ENCODE measurements at regions not wholly inside any gene's neighbourhood (a gene's known extent, or its start where the extent isn't known, plus 50 kb on each side); places are given as distances from the start of the nearest gene placed in this dataset.
"Not testable (repeated sequence)": the region's sequence is repeated elsewhere in the genome, so short reads cannot be mapped to it uniquely, and the experiment has no call there.

GRCh38 chr3:30305021-30305420, 301.4 kb upstream of the TGFBR2 start:
- DNase-seq: no peak

DNA sequence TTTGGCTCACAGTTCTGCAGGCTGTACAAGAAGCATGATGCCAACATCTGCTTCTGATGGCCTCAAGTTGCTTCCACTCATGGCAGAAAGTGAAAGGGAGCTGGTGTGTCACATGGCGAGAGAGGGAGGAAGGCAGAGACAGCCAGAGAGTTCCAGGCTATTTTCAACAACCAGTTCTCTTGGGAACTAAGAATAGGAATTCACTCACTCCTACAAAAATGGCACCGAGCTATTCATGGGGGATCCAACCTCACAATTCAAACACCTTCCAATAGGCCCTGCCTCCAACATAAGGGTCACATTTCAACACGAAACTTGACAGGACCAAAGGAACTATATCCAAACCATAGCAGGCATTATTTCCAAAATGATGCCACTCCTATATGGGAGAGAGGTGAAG, 299.5 kb upstream of the TGFBR2 start:
- DNase-seq: no peak

- no peak for DNase-seq
Measured at GRCh38 chr3:30307372-30307950, 298.9 kb upstream of the TGFBR2 start.

GRCh38 chr3:30308131-30308530, 298.3 kb upstream of the TGFBR2 start:
- no peak for DNase-seq

DNA sequence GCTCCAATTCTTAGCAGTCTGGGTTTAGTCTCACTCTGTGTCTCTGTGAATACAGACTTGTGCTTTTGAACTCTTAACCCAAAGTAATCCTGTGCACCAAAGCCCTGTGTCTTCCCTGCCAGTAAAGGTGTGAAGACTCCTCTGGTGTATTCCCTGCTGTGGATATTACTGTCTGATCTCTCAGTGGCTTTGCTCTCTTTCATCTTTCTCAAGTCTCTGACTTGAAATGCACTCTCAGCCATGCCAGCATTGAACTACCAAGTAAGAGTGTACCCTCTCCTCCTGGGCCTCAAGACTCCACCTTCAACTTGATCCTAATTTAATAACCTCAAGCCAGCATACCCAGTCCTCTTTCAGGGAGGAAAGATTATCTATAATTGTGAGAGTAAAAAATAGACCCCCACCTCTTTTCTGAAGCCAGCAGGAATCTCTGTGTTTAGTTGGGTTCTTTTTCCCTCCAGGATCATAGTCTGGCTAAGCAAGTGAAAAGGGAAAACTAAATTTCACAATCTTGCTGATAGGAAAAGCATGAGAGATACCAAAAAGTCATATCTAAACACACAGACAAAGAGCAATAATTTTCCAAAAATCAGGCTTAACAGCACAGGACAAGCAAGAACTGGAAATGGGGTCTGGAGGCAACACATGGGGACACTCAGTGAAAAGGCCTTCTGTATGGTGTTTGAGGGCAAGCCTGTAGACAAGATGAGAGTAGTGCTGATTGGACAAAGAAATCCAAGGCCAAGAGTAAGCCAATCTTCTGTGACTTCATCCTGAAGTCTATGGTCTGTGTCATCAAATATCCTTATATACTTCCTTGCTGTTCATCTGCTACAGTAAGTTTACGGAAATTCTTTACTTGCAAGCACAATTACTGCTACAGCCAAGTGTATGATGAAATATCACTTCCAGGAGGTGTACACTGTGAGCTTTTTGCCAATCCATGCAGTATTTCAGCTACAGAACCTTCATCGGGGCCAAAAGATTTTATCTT, 296.1 kb upstream of the TGFBR2 start:
- no peak for DNase-seq

DNA sequence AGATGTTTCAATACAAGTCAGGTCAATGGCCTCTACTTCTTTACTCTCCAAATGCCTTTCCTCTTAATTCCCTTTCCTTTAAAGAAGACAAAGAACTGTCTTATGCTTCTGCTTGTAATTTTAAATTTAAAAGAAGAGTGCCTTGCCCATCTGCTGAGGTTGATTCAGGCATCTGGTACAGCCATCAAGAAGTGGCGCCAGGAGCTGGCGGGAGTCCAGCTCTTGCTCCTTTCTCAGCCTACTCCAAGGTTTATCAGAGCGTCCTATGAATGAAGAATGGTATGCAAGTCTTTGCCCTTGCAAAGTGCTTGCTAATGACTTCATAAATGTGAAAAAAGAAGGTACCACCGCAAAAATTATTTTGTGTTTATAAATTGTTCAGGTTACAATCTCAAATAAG, 294.6 kb upstream of the TGFBR2 start:
- no peak for DNase-seq

DNA sequence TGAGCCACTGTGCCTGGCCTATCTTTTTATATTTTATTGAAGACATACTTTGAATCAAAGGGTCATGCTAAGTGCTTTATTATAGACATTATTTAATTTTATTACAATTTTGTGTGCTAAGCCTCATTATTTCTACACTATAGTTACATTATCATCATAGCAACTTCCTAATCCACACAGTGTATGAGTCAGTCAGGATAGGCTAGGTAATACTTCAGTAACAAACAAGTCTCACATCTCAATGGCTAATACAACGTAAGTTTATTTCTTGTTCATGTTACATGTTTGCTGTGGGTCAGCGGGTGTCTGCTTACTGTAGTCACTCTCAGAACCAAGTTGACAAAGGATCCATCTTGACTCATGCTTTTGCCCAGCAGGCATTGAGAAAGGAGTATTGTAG, 292.6 kb upstream of the TGFBR2 start:
- no peak for DNase-seq

GRCh38 chr3:30314757-30315325, 291.6 kb upstream of the TGFBR2 start:
- no peak for DNase-seq

DNA sequence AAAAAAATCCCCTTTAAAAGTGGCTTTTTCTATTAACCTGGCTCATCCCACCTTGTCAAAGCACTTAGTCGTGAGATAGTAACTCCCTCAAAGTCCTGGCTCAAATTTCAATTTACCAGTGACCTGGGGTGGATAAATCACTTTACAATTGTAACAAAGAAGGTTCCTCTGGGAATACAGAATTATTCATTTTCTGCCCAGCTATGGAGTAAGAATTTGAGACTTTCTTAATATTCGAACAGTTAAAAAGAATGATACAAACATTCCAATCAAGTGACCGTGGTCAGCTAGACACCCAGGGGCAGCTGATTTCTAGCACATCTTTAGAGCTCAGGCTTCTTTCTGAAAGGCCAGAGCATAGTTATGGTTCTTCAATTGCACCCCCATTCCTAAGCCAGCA, 291.0 kb upstream of the TGFBR2 start:
- DNase-seq: no peak

DNA sequence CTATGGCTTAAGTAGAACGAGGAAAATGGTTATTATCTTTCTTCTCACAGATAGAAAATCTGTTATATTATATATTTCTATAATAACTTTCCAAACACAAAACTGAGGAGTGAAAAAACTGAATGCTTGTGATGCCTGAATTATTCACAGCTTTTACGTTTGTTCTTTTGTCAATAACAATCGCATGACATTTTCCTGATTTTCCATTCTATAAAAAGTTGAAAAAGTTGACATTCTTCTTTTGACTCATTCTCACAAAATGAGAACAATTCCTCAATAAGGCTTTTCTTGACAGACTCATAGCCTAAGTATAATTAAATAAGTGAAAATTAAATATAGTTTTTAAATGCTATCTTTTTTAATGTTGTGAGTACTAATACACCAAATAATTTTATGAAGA, 288.8 kb upstream of the TGFBR2 start:
- no peak for DNase-seq

- no peak for DNase-seq
Measured at GRCh38 chr3:30318110-30318509, 288.3 kb upstream of the TGFBR2 start.

- peak; percentile 44 for DNase-seq
Measured at GRCh38 chr3:30319713-30320112, 286.7 kb upstream of the TGFBR2 start.

- no peak for DNase-seq
Measured at GRCh38 chr3:30320392-30320791, 286.0 kb upstream of the TGFBR2 start.

GRCh38 chr3:30321065-30321464, 285.3 kb upstream of the TGFBR2 start:
- no peak for DNase-seq

DNA sequence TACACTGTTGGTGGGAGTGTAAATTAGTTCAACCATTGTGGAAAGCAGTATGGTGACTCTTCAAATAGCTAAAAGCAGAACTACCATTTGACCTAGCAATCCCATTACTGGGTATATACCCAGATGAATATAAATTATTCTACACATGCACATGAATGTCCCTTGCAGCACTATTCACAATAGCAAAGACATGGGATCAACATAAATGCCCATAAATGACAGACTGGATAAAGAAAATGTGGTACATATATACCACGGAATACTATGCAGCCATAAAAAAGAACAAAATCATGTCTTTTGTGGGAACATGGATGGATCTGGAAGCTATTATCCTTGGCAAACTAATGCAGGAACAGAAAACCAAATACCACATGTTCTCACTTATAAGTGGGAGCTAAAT, 282.8 kb upstream of the TGFBR2 start:
- not testable (repeated sequence) for DNase-seq

DNA sequence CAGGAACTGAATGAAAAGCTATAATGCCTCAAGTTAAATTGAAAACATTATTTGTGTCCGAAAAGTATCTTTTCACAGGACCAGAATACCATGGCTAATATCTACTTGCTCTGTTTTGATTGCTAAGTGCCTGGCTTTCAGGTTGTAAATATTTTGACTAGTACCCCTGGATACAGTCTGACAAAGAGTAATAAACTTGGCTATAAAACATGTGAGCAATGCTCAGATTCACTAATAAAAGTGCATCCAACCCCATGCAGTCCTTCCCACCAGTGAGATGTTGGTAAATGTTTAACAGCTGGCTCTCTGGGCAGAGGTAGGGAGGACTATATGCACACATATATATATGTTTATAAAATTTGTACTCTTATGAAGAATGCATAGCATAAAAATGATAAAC, 281.8 kb upstream of the TGFBR2 start:
- no peak for DNase-seq

- DNase-seq: not testable (repeated sequence)
Measured at GRCh38 chr3:30327976-30328375, 278.4 kb upstream of the TGFBR2 start.

GRCh38 chr3:30328935-30329334, 277.5 kb upstream of the TGFBR2 start:
- not testable (repeated sequence) for DNase-seq

DNA sequence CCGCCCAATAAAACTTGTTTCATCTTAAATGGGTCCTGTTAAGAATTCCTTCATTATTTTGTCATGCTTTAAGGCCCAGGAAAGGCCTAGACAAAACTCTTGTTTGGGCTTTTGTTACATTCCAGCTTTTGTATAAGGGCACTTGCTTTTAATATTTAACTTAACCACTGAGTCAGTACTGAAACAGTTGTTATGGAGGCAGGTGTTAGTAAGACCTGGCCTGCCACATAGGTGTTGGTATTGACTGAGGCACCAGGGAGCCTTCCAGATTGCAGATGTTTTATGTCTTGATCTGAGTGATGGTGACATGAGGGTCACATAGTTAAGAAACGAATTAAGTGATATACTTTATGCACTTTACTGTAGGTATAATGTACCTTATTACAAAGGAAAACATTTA, 274.9 kb upstream of the TGFBR2 start:
- no peak for DNase-seq

- DNase-seq: no peak
Measured at GRCh38 chr3:30332196-30333021, 274.0 kb upstream of the TGFBR2 start.

GRCh38 chr3:30333143-30333542, 273.3 kb upstream of the TGFBR2 start:
- DNase-seq: no peak

- no peak for DNase-seq
Measured at GRCh38 chr3:30333903-30334302, 272.5 kb upstream of the TGFBR2 start.

DNA sequence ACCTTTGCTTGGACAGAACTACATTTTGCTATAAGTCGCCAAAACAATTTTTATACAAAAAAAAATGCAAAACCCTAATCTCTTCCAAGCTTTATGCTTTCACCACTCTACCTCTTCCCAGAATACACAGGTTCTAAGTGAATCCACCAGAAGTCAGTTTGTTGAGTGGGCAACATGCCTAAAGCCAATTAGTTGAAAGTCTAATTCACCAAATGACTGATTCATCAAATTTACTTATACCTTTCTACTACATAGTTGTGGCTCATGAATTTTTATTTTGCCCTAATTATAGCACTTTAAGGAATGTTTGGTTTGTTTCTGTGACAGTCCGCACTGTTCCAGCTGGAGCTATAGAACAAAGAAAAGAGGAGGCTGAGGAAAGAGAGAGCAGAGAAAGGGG, 265.9 kb upstream of the TGFBR2 start:
- DNase-seq: no peak

All from RPMI8226 (cell line).